ENCODE measurements at regions not wholly inside any gene's neighbourhood (a gene's known extent, or its start where the extent isn't known, plus 50 kb on each side); places are given as distances from the start of the nearest gene placed in this dataset.

- TF ChIP-seq EP300 (IDR thresholded peaks at IDR 0.05) (no peak), CTCF (IDR thresholded peaks at IDR 0.05) (no peak), POLR2A (IDR thresholded peaks at IDR 0.05) (no peak)
- Histone ChIP-seq H3K4me3 (no peak overlapping the region), H3K27ac (no peak overlapping the region), H3K36me3 (no peaks in the 10 kb centered on the region), H3K27me3 (no peaks in the 10 kb centered on the region), H3K9me3 (no peaks in the 10 kb centered on the region), H3K4me1 (peaks cover 0 to 34% (median under 1%) of the 10 kb centered on the region in 4 donors)
- no peak for DNase-seq (ENCODE audit: low spot score in 2 of 2)
- 74 to 81% methylated on average over 3 of the region's 3 CpGs for WGBS, 2 donors
Measured at GRCh38 chr21:16205527-16205926, 475.7 kb downstream of the USP25 start.

GRCh38 chr21:16211339-16212303 lies 481.8 kb downstream of the USP25 start:
- Histone ChIP-seq H3K9me3 (no peaks in the 10 kb centered on the region), H3K4me3 (peak overlapping the region in 2 of 4 donors; percentile 24 to 29), H3K4me1 (peaks cover 0 to 67% (median 17%) of the 10 kb centered on the region in 4 donors), H3K27ac (peak overlapping the region; percentile 40 to 92 (median 69)), H3K36me3 (no peaks in the 10 kb centered on the region), H3K27me3 (no peaks in the 10 kb centered on the region)
- TF ChIP-seq POLR2A (IDR thresholded peaks at IDR 0.05) = no peak
- TF ChIP-seq CTCF (IDR thresholded peaks at IDR 0.05) = no peak
- TF ChIP-seq EP300 (IDR thresholded peaks at IDR 0.05) = no peak
- WGBS, 2 donors = 36 to 37% methylated on average over 7 of the region's 7 CpGs
- DNase-seq (ENCODE audit: low spot score in 2 of 2) = no peak

- Histone ChIP-seq H3K4me3 (no peak overlapping the region), H3K9me3 (no peaks in the 10 kb centered on the region), H3K4me1 (peaks cover 0 to 72% (median 20%) of the 10 kb centered on the region in 4 donors), H3K27ac (peak overlapping the region in 2 of 4 donors; percentile 84 to 92), H3K36me3 (no peaks in the 10 kb centered on the region), H3K27me3 (no peaks in the 10 kb centered on the region)
- no peak for DNase-seq (ENCODE audit: low spot score in 2 of 2)
- TF ChIP-seq CTCF (IDR thresholded peaks at IDR 0.05) (no peak), EP300 (IDR thresholded peaks at IDR 0.05) (no peak), POLR2A (IDR thresholded peaks at IDR 0.05) (no peak)
- 90 to 91% methylated on average over 3 of the region's 3 CpGs for WGBS, 2 donors
Measured at GRCh38 chr21:16213518-16213917, 483.7 kb downstream of the USP25 start.

GRCh38 chr21:16215193-16215592 lies 485.4 kb downstream of the USP25 start:
- Histone ChIP-seq H3K9me3 (no peaks in the 10 kb centered on the region), H3K27me3 (no peaks in the 10 kb centered on the region), H3K36me3 (no peaks in the 10 kb centered on the region), H3K27ac (peak overlapping the region in 2 of 4 donors; percentile 63 to 92), H3K4me3 (no peak overlapping the region), H3K4me1 (peaks cover 0 to 60% (median 20%) of the 10 kb centered on the region in 4 donors)
- WGBS, 2 donors = 78 to 81% methylated on average over 2 of the region's 2 CpGs
- DNase-seq (ENCODE audit: low spot score in 2 of 2) = no peak
- TF ChIP-seq EP300 (IDR thresholded peaks at IDR 0.05) = no peak
- TF ChIP-seq CTCF (IDR thresholded peaks at IDR 0.05) = no peak
- no peak for TF ChIP-seq POLR2A (IDR thresholded peaks at IDR 0.05)

- Histone ChIP-seq H3K4me1 (peaks cover 0 to 55% (median 19%) of the 10 kb centered on the region in 4 donors), H3K36me3 (no peaks in the 10 kb centered on the region), H3K27me3 (no peaks in the 10 kb centered on the region), H3K4me3 (no peak overlapping the region), H3K27ac (peak overlapping the region in 2 of 4 donors; percentile 63 to 92), H3K9me3 (no peaks in the 10 kb centered on the region)
- TF ChIP-seq CTCF (IDR thresholded peaks at IDR 0.05) = no peak
- TF ChIP-seq EP300 (IDR thresholded peaks at IDR 0.05) = no peak
- no peak for TF ChIP-seq POLR2A (IDR thresholded peaks at IDR 0.05)
- DNase-seq (ENCODE audit: low spot score in 2 of 2) = no peak
- 31 to 36% methylated on average over 2 of the region's 2 CpGs for WGBS, 2 donors
Measured at GRCh38 chr21:16215663-16216183, 485.9 kb downstream of the USP25 start.
